ENCODE measurements at regions not wholly inside any gene's neighbourhood (a gene's known extent, or its start where the extent isn't known, plus 50 kb on each side); places are given as distances from the start of the nearest gene placed in this dataset.

DNA sequence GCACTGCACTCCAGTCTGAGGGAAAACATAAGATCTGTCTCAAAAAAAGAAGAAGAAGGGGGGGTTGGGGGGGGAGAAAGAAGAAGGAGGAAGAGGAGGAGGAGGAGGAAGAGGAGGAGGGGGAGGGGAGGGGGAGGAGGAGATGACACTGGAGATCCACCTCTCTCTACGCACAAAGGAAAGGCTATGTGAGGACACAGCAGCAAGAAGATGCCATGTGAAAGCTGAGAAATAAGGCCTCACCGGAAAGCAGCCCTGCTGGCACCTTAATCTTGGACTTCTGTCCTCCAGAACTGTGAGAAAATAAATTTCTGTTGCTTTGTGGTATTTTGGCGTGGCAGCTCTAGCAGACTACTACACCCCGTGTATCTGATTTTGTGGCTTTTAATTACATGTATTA is 477.9 kb downstream of the MED13L start:
- H3K9me2 ChIP-seq (ENCODE audit: insufficient read depth, low read length) = no peaks in the 10 kb centered on the region
- H3K27me3 ChIP-seq (ENCODE audit: insufficient read depth, low read depth, low read length) = no peaks in the 10 kb centered on the region
- no peak overlapping the region for H2AFZ ChIP-seq (ENCODE audit: low read depth, low read length)
- no peak overlapping the region for H3K9ac ChIP-seq (ENCODE audit: low read length)
- H3K27ac ChIP-seq (ENCODE audit: low read length) = no peak overlapping the region
- no peak overlapping the region for H3K4me2 ChIP-seq (ENCODE audit: low read length)
- H3K79me2 ChIP-seq (replicated peaks; ENCODE audit: insufficient read depth, low read length) = no peaks in the 10 kb centered on the region
- TF ChIP-seq, protein P1, sequence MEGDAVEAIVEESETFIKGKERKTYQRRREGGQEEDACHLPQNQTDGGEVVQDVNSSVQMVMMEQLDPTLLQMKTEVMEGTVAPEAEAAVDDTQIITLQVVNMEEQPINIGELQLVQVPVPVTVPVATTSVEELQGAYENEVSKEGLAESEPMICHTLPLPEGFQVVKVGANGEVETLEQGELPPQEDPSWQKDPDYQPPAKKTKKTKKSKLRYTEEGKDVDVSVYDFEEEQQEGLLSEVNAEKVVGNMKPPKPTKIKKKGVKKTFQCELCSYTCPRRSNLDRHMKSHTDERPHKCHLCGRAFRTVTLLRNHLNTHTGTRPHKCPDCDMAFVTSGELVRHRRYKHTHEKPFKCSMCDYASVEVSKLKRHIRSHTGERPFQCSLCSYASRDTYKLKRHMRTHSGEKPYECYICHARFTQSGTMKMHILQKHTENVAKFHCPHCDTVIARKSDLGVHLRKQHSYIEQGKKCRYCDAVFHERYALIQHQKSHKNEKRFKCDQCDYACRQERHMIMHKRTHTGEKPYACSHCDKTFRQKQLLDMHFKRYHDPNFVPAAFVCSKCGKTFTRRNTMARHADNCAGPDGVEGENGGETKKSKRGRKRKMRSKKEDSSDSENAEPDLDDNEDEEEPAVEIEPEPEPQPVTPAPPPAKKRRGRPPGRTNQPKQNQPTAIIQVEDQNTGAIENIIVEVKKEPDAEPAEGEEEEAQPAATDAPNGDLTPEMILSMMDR (IDR thresholded peaks at IDR 0.05; ENCODE audit: poor library complexity, severe bottlenecking) = no peak
- TF ChIP-seq EP300 (conservative IDR thresholded peaks at IDR 0.05; ENCODE audit: poor library complexity, severe bottlenecking) (no peak), POLR2AphosphoS5 (IDR thresholded peaks at IDR 0.05) (no peak), SMC3 (conservative IDR thresholded peaks at IDR 0.05; ENCODE audit: poor library complexity) (no peak), RAD21 (conservative IDR thresholded peaks at IDR 0.05) (no peak), MXI1 (conservative IDR thresholded peaks at IDR 0.05; ENCODE audit: poor library complexity, severe bottlenecking) (no peak), EZH2 (IDR thresholded peaks at IDR 0.05; ENCODE audit: borderline replicate concordance, insufficient read depth, low read length, poor library complexity, severe bottlenecking) (no peak), TAF1 (IDR thresholded peaks at IDR 0.05; ENCODE audit: low read depth) (no peak)
- TF ChIP-seq, protein P2, sequence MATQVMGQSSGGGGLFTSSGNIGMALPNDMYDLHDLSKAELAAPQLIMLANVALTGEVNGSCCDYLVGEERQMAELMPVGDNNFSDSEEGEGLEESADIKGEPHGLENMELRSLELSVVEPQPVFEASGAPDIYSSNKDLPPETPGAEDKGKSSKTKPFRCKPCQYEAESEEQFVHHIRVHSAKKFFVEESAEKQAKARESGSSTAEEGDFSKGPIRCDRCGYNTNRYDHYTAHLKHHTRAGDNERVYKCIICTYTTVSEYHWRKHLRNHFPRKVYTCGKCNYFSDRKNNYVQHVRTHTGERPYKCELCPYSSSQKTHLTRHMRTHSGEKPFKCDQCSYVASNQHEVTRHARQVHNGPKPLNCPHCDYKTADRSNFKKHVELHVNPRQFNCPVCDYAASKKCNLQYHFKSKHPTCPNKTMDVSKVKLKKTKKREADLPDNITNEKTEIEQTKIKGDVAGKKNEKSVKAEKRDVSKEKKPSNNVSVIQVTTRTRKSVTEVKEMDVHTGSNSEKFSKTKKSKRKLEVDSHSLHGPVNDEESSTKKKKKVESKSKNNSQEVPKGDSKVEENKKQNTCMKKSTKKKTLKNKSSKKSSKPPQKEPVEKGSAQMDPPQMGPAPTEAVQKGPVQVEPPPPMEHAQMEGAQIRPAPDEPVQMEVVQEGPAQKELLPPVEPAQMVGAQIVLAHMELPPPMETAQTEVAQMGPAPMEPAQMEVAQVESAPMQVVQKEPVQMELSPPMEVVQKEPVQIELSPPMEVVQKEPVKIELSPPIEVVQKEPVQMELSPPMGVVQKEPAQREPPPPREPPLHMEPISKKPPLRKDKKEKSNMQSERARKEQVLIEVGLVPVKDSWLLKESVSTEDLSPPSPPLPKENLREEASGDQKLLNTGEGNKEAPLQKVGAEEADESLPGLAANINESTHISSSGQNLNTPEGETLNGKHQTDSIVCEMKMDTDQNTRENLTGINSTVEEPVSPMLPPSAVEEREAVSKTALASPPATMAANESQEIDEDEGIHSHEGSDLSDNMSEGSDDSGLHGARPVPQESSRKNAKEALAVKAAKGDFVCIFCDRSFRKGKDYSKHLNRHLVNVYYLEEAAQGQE (IDR thresholded peaks at IDR 0.05; ENCODE audit: borderline replicate concordance) = no peak
- no peaks in the 10 kb centered on the region for H3K36me3 ChIP-seq (ENCODE audit: insufficient read depth, low read length)
- H3K4me3 ChIP-seq (ENCODE audit: low read length) = no peak overlapping the region
- H3F3A ChIP-seq (ENCODE audit: insufficient read depth, low read length, poor library complexity, severe bottlenecking) = no peaks in the 10 kb centered on the region
- H3K9me3 ChIP-seq (ENCODE audit: low read length) = no peaks in the 10 kb centered on the region
- no peaks in the 10 kb centered on the region for H4K20me1 ChIP-seq (ENCODE audit: insufficient read depth)

DNA sequence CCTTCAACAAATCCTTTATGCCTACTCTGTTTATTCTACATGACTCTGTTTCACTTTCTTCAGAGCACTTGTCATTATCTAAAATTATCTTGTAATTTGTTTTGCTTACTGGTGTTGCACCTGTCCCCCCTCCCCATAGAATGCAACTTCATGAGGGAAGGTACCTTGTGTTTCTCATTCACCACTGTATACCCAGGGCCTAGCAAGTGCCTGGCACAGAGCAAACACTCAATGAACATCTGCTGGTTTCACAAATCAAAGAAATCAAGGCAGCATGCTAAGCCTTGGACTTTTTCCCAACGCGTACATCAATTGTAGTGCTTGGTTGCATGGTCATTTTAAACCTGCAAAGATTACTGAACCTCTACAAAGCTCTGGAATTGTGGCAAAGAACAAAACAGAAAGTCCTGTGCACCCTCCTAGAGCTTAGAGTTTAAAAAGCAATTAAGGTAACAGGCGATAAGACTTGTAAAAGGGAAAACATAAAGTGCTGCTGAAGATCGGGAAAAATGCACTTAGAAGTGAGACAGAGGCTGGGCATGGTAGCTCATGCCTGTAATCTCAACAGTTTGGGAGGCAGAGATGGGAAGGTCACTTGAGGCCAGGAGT is 479.1 kb downstream of the MED13L start:
- Histone ChIP-seq H3K79me2 (replicated peaks; ENCODE audit: insufficient read depth, low read length) (no peaks in the 10 kb centered on the region), H3K36me3 (ENCODE audit: insufficient read depth, low read length) (no peaks in the 10 kb centered on the region), H4K20me1 (ENCODE audit: insufficient read depth) (no peaks in the 10 kb centered on the region), H3K27ac (ENCODE audit: low read length) (no peak overlapping the region), H3K9me2 (ENCODE audit: insufficient read depth, low read length) (no peaks in the 10 kb centered on the region), H3K4me3 (ENCODE audit: low read length) (no peak overlapping the region), H3K9ac (ENCODE audit: low read length) (no peak overlapping the region), H3K27me3 (ENCODE audit: insufficient read depth, low read depth, low read length) (no peaks in the 10 kb centered on the region), H2AFZ (ENCODE audit: low read depth, low read length) (no peak overlapping the region), H3K4me2 (ENCODE audit: low read length) (no peak overlapping the region), H3K9me3 (ENCODE audit: low read length) (no peaks in the 10 kb centered on the region), H3F3A (ENCODE audit: insufficient read depth, low read length, poor library complexity, severe bottlenecking) (no peaks in the 10 kb centered on the region)
- TF ChIP-seq POLR2AphosphoS5 (IDR thresholded peaks at IDR 0.05) (no peak), MXI1 (conservative IDR thresholded peaks at IDR 0.05; ENCODE audit: poor library complexity, severe bottlenecking) (no peak), RAD21 (conservative IDR thresholded peaks at IDR 0.05) (no peak), EP300 (conservative IDR thresholded peaks at IDR 0.05; ENCODE audit: poor library complexity, severe bottlenecking) (no peak), SMC3 (conservative IDR thresholded peaks at IDR 0.05; ENCODE audit: poor library complexity) (no peak), EZH2 (IDR thresholded peaks at IDR 0.05; ENCODE audit: borderline replicate concordance, insufficient read depth, low read length, poor library complexity, severe bottlenecking) (no peak), TAF1 (IDR thresholded peaks at IDR 0.05; ENCODE audit: low read depth) (no peak)
- TF ChIP-seq, protein P2 (IDR thresholded peaks at IDR 0.05; ENCODE audit: borderline replicate concordance) = no peak
- TF ChIP-seq, protein P1 (IDR thresholded peaks at IDR 0.05; ENCODE audit: poor library complexity, severe bottlenecking) = no peak
